Coronary artery (tissue), 2 donors: ENCODE measurements at regions not wholly inside any gene's neighbourhood (a gene's known extent, or its start where the extent isn't known, plus 50 kb on each side); places are given as distances from the start of the nearest gene placed in this dataset.

Experiments
- DNase-seq: peaks from one replicate; pipeline ENCODE4 v3.0.0-alpha.2; 2017; ENCODE audit warnings: low spot score
- H3K27ac ChIP-seq, 2 donors: fragments of 200-600 bp; sonication (generic); one replicate each; pipeline ENCODE4 v1.5.1; 2016 to 2019
- H3K4me3 ChIP-seq: fragments of 200-600 bp; sonication (generic); 2 replicates; pipeline ENCODE4 v1.5.1; 2016; ENCODE audit warnings: mild to moderate bottlenecking, moderate library complexity
- CTCF ChIP-seq: fragments of 200-600 bp; sonication (generic); IDR thresholded peaks from one replicate; pipeline ENCODE4 v1.5.1; 2019; ENCODE audit warnings: antibody characterized with exemption

- no peak for TF ChIP-seq CTCF
- Histone ChIP-seq H3K4me3 (no peak overlapping the region), H3K27ac (no peak overlapping the region)
- DNase-seq, result no peak
Observed at GRCh38 chr6:168862346-168862980, 391.2 kb downstream of the THBS2 start.

- DNase-seq, result no peak
- no peak for TF ChIP-seq CTCF
- no peak overlapping the region for H3K4me3 ChIP-seq
- H3K27ac ChIP-seq, result no peak overlapping the region
Observed at GRCh38 chr6:168860987-168861386, 392.7 kb downstream of the THBS2 start.

- no peak overlapping the region for H3K4me3 ChIP-seq
- H3K27ac ChIP-seq, result no peak overlapping the region
- DNase-seq, result no peak
- TF ChIP-seq CTCF, result no peak
Observed at GRCh38 chr6:168860341-168860740, 393.3 kb downstream of the THBS2 start.

- Histone ChIP-seq H3K4me3 (no peak overlapping the region), H3K27ac (no peak overlapping the region)
- TF ChIP-seq CTCF, result no peak
- no peak for DNase-seq
Observed at GRCh38 chr6:168858926-168859325, 394.7 kb downstream of the THBS2 start.

GRCh38 chr6:168856914-168857313, 396.7 kb downstream of the THBS2 start:
- Histone ChIP-seq H3K4me3 (no peak overlapping the region), H3K27ac (no peak overlapping the region)
- no peak for DNase-seq
- TF ChIP-seq CTCF, result no peak

GRCh38 chr6:168852376-168852884, 401.2 kb downstream of the THBS2 start:
- DNase-seq, result no peak
- no peak overlapping the region for H3K27ac ChIP-seq
- no peak for TF ChIP-seq CTCF
- peak overlapping the region; percentile 67 for H3K4me3 ChIP-seq
